Spinal cord (tissue), 9 donors: ENCODE measurements at regions not wholly inside any gene's neighbourhood (a gene's known extent, or its start where the extent isn't known, plus 50 kb on each side); places are given as distances from the start of the nearest gene placed in this dataset.

Experiments used
- DNase-seq, 6 donors: peaks; one replicate each; pipeline versions ENCODE4 v3.0.0 to v3.0.0-alpha.2; 2013 to 2015; ENCODE audit warnings: low spot score in 6 of 6, low read depth in 4 of 6
- H3K27ac ChIP-seq: one replicate; pipeline ENCODE4 v1.5.1; 2013; ENCODE audit warnings: low read depth, low read length, control low read depth
- H3K27me3 ChIP-seq: one replicate; pipeline ENCODE4 v1.6.1; 2013; ENCODE audit warnings: low read length; ENCODE audit not compliant: control insufficient read depth, insufficient read depth
- H3K36me3 ChIP-seq: one replicate; pipeline ENCODE4 v1.6.1; 2013; ENCODE audit warnings: low read length; ENCODE audit not compliant: control insufficient read depth, insufficient read depth
- H3K4me1 ChIP-seq: one replicate; pipeline ENCODE4 v1.6.1; 2013; ENCODE audit warnings: low read length; ENCODE audit not compliant: control insufficient read depth, insufficient read depth
- H3K4me3 ChIP-seq: one replicate; pipeline ENCODE4 v1.5.1; 2013; ENCODE audit warnings: low read depth, low read length, control low read depth
- H3K9me3 ChIP-seq: one replicate; pipeline ENCODE4 v1.6.1; 2013; ENCODE audit warnings: low read length; ENCODE audit not compliant: control insufficient read depth, insufficient read depth
- WGBS: methylation state at CpG from one replicate; pipeline ENCODE4 v1.1.5; 2013; ENCODE audit warnings: missing lambda C conversion rate; ENCODE audit not compliant: insufficient coverage; 5-methylcytosine and 5-hydroxymethylcytosine counted together
- donor health status: healthy.

DNA sequence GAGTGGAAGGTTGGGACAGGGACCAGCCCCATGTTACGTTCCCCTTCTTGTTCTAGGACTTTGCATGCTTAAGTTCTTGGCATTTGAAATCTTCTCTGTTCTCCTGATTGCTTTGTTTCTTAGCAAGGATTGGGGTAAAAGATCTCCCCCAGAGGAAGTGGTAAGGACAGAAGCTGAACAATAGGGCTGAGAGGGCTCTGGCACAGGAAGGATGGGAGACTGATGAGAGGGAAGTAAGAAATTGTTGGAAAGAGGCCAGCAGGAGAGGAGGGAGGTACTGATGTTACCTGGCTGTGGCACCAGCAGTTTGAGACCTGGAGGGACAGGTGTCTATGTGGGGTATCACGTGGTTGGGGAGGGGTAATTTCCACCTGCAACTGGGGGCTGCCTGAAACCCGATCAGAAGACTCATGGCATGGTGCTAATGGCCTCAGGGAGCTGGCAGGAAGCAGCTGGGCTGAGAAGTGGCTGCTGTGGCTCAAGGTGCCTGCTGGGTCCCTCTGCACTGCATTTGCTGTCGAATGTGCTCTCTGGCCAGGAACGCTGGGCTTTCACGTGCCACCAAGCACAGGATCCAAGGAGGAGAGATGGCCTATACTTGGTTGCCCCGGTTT, 108.4 kb downstream of the LSM3 start:
- Histone ChIP-seq H3K4me3 (no peak overlapping the region), H3K36me3 (no peaks in the 10 kb centered on the region), H3K9me3 (no peaks in the 10 kb centered on the region), H3K27me3 (peaks cover 3% of the 10 kb centered on the region), H3K27ac (no peak overlapping the region), H3K4me1 (peaks cover 6% of the 10 kb centered on the region)
- WGBS, result 70% methylated on average over 7 of the region's 7 CpGs
- DNase-seq, result no peak

DNA sequence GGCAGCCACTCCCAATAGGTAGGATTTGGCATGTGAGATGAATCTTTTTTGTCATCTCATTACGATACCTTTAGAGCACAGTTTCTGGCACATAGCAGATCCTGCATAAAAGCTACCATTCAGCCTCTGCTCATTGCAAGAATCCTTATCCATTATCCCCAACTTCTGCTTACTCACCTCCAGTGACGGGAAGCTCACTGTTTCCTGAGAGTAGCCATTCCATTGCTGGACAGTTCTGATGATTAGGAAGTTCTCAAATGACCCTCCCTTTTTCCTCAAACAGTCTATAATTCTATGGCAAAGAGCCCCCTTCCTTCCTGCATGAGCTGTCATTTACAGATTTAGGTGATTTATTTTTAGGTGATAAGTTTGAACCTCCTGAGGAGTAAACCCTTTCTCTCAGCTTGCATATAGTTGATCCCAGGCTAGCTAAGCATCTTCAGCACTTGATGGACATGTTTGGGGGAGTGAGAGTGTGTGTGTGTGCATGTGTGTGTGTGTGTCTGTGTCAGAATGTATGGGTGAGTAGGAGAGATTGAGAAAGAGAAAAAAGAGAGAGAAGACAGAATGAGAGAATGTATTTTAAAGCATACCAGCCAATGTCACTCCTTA, 109.7 kb downstream of the LSM3 start:
- H3K4me3 ChIP-seq, result no peak overlapping the region
- no peak for DNase-seq
- WGBS, result 80% methylated on average over 2 of the region's 2 CpGs
- H3K4me1 ChIP-seq, result peaks cover 6% of the 10 kb centered on the region
- no peak overlapping the region for H3K27ac ChIP-seq
- H3K36me3 ChIP-seq, result no peaks in the 10 kb centered on the region
- H3K27me3 ChIP-seq, result peaks cover 3% of the 10 kb centered on the region
- H3K9me3 ChIP-seq, result no peaks in the 10 kb centered on the region

DNA sequence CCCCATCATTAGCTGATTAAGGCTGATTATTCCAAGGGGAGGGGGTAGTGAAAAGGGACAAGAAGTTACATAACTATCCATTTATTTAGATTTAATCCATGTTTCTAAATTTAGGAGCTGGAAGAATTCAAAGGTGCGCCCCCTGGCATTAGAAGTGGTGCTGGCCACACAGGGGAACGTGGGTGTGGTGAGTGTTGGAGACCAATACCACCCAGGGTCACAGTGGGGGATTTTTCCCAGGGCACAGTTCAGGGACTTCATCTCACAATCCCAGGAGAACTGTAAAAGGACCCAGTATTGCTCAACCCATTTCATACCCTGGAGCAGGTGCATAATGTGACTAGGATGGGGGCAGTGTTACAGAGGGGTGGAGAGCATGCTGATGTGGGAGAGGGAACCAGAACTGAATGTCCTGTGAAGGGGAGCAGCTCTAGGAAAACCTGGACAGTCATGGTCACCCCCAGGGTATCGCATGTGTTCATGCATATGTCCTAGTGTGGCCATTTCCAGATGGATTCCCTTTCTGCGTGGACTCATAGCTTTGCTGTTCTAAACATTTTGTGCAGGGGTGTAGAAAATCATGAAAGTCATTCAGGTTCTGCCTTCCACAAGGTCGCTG, 110.3 kb downstream of the LSM3 start:
- Histone ChIP-seq H3K36me3 (no peaks in the 10 kb centered on the region), H3K4me3 (no peak overlapping the region), H3K9me3 (no peaks in the 10 kb centered on the region), H3K4me1 (peaks cover 6% of the 10 kb centered on the region), H3K27me3 (peaks cover 3% of the 10 kb centered on the region), H3K27ac (no peak overlapping the region)
- no peak for DNase-seq
- no CpG with 5 or more reads among the region's 5 CpGs for WGBS

DNA sequence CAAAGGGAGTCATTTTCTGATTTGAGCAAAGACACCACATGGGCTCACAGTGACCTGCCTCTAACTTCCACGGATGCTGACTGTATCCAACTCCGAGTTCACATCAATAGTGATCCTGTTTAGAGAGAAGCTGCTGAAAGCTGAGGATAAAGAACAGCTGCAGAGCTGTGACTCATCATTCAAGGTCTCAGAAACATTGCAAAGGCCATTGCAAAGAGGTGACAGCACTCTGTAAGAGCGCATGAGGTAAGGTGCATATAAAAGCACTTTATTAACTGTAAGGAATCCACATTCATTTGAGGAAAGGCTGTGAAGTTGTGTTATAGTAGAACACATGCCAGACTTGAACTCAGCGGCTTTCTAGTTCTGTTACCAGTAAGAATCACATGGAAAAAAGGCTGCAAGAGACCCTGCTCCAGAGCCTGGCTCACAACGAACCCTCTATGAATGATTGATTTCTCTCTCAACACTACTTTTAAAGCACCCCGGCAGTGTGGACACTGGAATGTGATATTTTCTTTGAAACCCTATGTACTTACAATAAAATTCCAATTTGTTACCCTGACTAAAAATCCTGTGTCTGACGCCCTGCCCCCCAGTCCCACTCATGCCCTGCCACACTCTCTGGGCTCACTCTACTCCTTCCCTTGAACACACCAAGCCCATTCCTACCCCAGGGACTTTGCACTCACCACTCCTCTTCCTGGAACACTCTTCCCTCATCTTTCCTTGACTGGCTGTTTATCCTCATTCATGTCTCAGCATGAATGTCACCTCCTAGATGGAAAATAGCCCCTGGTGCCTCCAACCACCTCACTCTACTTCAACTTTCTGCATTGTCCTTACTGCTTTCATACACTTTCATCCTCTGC, 111.2 kb downstream of the LSM3 start:
- 47% methylated on average over 4 of the region's 7 CpGs for WGBS
- peak in 2 of 6 donors; percentile 45 to 46 for DNase-seq
- peaks cover 3% of the 10 kb centered on the region for H3K27me3 ChIP-seq
- peaks cover 6% of the 10 kb centered on the region for H3K4me1 ChIP-seq
- H3K4me3 ChIP-seq, result no peak overlapping the region
- no peaks in the 10 kb centered on the region for H3K36me3 ChIP-seq
- H3K9me3 ChIP-seq, result no peaks in the 10 kb centered on the region
- H3K27ac ChIP-seq, result no peak overlapping the region

DNA sequence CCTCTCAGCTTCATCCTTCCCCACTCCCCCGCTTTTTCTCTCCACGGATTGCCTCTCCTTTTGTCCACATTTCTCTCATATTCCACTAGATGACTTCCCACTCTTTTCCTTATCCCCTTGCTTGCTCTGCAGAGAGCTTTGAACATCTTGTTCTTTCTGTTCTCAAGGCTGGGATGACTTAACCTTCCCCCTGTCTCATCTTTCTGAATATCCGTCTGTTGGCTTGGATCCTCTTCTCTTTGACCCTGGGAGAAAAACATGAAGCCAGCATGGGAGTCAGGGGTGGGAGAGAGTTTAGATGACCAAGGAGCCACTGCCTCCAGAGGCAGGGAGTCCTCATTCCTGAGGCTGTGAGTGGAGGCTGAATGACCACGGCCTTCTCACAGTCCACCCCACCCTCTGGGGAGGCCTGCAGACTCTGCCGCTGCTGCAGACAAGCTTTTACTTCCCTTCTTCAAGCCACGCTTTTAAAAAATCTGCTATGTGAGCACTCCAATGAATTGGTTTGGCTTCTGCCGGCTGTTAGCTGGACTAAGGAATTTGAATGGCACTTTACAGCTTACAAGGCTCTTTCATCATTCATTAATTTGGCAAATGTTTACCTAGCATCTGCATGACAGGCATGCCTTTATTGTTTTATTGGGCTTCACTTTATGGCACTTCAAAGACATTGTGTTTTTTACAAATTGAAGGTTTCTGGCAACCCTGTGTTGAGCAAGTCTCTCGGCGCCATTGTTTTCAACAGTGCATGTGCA, 111.6 kb upstream of the SLC6A6 start:
- H3K27ac ChIP-seq, result no peak overlapping the region
- no peaks in the 10 kb centered on the region for H3K9me3 ChIP-seq
- WGBS, result 40% methylated on average over 7 of the region's 9 CpGs
- no peak overlapping the region for H3K4me3 ChIP-seq
- no peak for DNase-seq
- H3K4me1 ChIP-seq, result no peaks in the 10 kb centered on the region
- H3K27me3 ChIP-seq, result peaks cover 3% of the 10 kb centered on the region
- H3K36me3 ChIP-seq, result no peaks in the 10 kb centered on the region

DNA sequence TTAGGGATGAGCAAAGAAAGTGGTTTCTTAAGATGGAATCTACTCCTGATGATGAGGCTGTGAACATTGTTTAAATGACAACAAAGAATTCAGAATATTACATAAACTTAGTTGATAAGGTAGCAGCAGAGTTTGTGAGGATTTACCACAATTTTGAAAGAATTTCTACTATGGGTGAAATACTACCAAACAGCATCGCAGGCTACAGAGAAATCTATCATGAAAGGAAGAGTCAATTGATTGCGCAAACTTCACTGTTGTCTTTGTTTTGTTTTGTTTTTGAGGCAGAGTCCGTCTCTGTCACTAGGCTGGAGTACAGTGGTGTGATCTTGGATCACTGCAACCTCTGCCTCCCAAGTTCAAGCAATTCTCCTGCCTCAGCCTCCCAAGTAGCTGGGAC, 107.4 kb upstream of the SLC6A6 start:
- no CpG with 5 or more reads among the region's 3 CpGs for whole genome bisulfite sequencing
- no peak overlapping the region for H3K4me3 ChIP-seq
- H3K27ac ChIP-seq, result no peak overlapping the region
- no peak for DNase-seq
- H3K4me1 ChIP-seq, result peaks cover 11% of the 10 kb centered on the region
- H3K9me3 ChIP-seq, result no peaks in the 10 kb centered on the region
- peaks cover 9% of the 10 kb centered on the region for H3K27me3 ChIP-seq
- H3K36me3 ChIP-seq, result no peaks in the 10 kb centered on the region

DNA sequence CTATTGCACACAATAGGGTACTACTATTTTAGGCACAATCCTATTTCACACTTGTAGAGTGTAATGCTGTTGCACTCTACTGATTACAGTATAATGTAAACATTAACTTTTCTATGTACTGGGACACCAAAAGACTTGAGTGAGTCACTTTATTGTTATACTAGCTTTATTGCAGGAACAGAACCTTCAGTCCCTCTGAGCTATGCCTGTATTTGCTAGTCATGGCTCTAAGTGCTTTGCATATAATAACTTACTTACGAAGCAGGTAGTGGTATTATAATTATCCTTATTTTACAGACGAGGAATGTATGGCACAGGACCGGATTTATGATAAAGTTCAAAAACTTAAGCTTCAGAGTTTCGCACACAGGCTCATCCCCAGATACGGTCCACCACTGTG, 106.6 kb upstream of the SLC6A6 start:
- peaks cover 9% of the 10 kb centered on the region for H3K27me3 ChIP-seq
- no peak for DNase-seq
- WGBS, result 100% methylated on average over 2 of the region's 5 CpGs

DNA sequence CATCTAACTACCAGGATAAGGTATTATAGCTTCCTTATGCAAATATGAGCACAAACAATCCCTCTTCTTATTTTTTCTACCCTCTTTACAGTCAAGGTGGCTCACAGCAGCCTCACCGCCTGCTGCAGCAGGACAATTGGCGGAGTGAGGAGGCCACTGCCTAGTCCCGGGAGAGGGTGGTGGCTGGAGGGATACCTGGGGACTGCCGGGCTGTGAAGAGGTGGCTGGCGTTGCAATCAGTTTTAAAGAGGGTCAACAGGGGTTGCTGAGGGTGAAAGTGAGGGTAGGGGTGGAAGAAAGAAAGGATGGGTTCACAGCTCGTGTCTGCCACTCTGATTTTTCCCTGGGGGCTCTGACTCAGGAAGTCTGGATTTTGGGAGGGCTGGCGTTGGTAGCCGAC, 105.1 kb upstream of the SLC6A6 start:
- Histone ChIP-seq H3K36me3 (no peaks in the 10 kb centered on the region), H3K27ac (no peak overlapping the region), H3K9me3 (no peaks in the 10 kb centered on the region), H3K4me3 (no peak overlapping the region), H3K4me1 (peaks cover 11% of the 10 kb centered on the region), H3K27me3 (peaks cover 6% of the 10 kb centered on the region)
- WGBS, result 33% methylated on average over 7 of the region's 8 CpGs
- no peak for DNase-seq

More for the DNA sequence above, 106.6 kb upstream of the SLC6A6 start:
- no peaks in the 10 kb centered on the region for H3K9me3 ChIP-seq
- no peak overlapping the region for H3K27ac ChIP-seq
- no peak overlapping the region for H3K4me3 ChIP-seq
- no peaks in the 10 kb centered on the region for H3K36me3 ChIP-seq
- peaks cover 11% of the 10 kb centered on the region for H3K4me1 ChIP-seq

DNA sequence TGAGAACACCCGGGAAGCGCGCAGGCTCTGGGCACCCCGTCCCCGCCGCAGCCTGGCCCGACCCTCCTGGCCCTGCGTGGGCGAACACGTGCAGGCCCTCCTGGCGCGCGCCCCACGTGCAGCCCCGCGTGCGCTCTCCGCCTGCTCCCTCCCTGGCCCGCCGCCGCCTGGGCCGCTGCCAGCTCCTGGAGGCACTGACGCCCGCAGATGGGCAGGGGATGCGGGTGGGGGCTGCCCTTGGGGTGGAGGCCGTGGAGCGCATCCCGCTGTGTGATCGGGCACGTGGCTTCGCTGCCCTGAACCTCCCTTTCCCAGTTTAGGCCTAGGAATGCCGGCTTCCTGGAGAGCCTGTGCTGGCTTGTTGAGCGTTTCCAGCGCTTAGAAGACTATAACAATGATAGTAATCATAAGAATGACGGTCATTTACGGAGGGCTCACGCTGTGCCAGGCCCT, 104.6 kb upstream of the SLC6A6 start:
- 5% methylated on average over 34 of the region's 37 CpGs for WGBS
- no peaks in the 10 kb centered on the region for H3K9me3 ChIP-seq
- H3K36me3 ChIP-seq, result no peaks in the 10 kb centered on the region
- DNase-seq, result peak in 2 of 6 donors; percentile 72 to 88
- no peak overlapping the region for H3K4me3 ChIP-seq
- peaks cover 11% of the 10 kb centered on the region for H3K4me1 ChIP-seq
- no peak overlapping the region for H3K27ac ChIP-seq
- H3K27me3 ChIP-seq, result peaks cover 6% of the 10 kb centered on the region
